ENCODE measurements at regions not wholly inside any gene's neighbourhood (a gene's known extent, or its start where the extent isn't known, plus 50 kb on each side); places are given as distances from the start of the nearest gene placed in this dataset.

DNA sequence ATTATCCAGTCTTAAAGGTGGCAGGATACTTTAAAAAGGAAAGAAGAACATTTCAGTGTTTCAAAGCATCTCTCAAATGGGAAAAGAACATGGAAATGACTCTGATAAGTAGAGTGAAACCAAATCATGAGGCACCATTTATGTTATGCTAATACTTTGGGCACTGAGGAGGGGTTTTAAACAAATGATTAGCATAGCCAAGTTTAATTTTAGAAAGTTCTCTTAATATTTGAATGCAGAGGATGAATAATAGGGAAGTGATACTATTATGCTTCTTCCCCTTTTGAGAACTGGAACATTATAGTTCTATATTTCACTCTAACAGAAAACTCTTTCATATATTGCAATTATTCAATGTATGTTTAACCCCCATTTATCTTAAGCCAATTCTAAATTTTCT lies 1181.9 kb upstream of the PRMT6 start:
- no peak for DNase-seq (ENCODE audit: low spot score, unreplicated experiment)
- no peak overlapping the region for H3K27ac Mint-ChIP-seq
- peaks cover 10% of the 10 kb centered on the region for H3K9me3 Mint-ChIP-seq (ENCODE audit: low read depth)
- no peaks in the 10 kb centered on the region for H3K4me1 Mint-ChIP-seq (ENCODE audit: low read depth)
- no peaks in the 10 kb centered on the region for H3K27me3 Mint-ChIP-seq
- H3K4me3 Mint-ChIP-seq (ENCODE audit: low read depth): no peak overlapping the region
- TF ChIP-seq, protein P1, sequence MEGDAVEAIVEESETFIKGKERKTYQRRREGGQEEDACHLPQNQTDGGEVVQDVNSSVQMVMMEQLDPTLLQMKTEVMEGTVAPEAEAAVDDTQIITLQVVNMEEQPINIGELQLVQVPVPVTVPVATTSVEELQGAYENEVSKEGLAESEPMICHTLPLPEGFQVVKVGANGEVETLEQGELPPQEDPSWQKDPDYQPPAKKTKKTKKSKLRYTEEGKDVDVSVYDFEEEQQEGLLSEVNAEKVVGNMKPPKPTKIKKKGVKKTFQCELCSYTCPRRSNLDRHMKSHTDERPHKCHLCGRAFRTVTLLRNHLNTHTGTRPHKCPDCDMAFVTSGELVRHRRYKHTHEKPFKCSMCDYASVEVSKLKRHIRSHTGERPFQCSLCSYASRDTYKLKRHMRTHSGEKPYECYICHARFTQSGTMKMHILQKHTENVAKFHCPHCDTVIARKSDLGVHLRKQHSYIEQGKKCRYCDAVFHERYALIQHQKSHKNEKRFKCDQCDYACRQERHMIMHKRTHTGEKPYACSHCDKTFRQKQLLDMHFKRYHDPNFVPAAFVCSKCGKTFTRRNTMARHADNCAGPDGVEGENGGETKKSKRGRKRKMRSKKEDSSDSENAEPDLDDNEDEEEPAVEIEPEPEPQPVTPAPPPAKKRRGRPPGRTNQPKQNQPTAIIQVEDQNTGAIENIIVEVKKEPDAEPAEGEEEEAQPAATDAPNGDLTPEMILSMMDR (IDR thresholded peaks at IDR 0.05; ENCODE audit: unreplicated experiment): no peak
- H3K36me3 Mint-ChIP-seq (ENCODE audit: insufficient read depth): no peaks in the 10 kb centered on the region

DNA sequence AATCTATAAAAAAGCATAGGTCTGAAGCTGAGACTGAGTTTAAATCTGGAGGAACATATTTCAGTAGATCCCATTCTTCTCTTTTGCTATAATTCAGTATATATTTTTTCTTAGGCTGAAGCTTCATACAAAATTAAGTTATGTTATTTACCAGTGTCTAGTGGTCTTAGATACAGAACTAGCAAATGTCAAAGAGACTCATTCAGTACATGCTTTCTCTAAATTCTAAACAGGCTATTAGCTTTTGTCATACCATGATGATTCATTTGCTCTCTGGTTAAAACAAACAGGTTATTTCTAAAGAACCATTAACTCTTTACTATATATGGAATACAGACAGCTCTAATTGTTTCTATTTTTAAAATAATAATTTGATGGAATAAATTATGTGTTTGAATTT lies 1170.2 kb upstream of the PRMT6 start:
- no peak for DNase-seq (ENCODE audit: low spot score, unreplicated experiment)

DNA sequence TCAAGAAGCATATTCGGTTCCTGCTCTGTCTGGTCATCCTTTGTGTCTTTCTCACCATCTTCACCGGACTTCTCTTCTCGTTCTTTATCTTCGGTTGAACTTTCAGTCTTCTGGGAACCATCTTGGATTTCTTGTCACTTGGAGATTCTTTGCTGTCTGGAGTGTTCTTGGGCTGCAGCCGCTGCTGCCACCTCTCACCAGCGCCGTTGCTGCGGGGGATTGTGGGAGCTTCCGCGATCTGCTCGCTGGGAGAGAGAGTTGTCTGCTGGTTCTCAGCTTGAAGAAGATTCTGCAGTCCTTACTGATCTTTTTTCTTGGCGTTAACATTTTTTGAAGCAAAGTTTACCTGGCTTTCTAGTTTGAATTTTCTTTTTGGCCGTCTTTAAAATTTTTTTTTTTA lies 1165.2 kb upstream of the PRMT6 start:
- no peak for DNase-seq (ENCODE audit: low spot score, unreplicated experiment)
- H3K27ac Mint-ChIP-seq: no peak overlapping the region
- no peaks in the 10 kb centered on the region for H3K36me3 Mint-ChIP-seq (ENCODE audit: insufficient read depth)
- TF ChIP-seq, protein P1 (IDR thresholded peaks at IDR 0.05; ENCODE audit: unreplicated experiment): no peak
- peaks cover 9% of the 10 kb centered on the region for H3K9me3 Mint-ChIP-seq (ENCODE audit: low read depth)
- H3K4me3 Mint-ChIP-seq (ENCODE audit: low read depth): no peak overlapping the region
- H3K4me1 Mint-ChIP-seq (ENCODE audit: low read depth): no peaks in the 10 kb centered on the region
- H3K27me3 Mint-ChIP-seq: no peaks in the 10 kb centered on the region

More for the DNA sequence above, 1170.2 kb upstream of the PRMT6 start:
- H3K27ac Mint-ChIP-seq: no peak overlapping the region
- H3K4me1 Mint-ChIP-seq (ENCODE audit: low read depth): no peaks in the 10 kb centered on the region
- no peak overlapping the region for H3K4me3 Mint-ChIP-seq (ENCODE audit: low read depth)
- peaks cover 14% of the 10 kb centered on the region for H3K9me3 Mint-ChIP-seq (ENCODE audit: low read depth)
- H3K36me3 Mint-ChIP-seq (ENCODE audit: insufficient read depth): no peaks in the 10 kb centered on the region
- H3K27me3 Mint-ChIP-seq: no peaks in the 10 kb centered on the region
- TF ChIP-seq, protein P1 (IDR thresholded peaks at IDR 0.05; ENCODE audit: unreplicated experiment): no peak

GRCh38 chr1:105894006-105894405 lies 1162.5 kb upstream of the PRMT6 start:
- peaks cover 20% of the 10 kb centered on the region for H3K9me3 Mint-ChIP-seq (ENCODE audit: low read depth)
- no peaks in the 10 kb centered on the region for H3K4me1 Mint-ChIP-seq (ENCODE audit: low read depth)
- H3K36me3 Mint-ChIP-seq (ENCODE audit: insufficient read depth): no peaks in the 10 kb centered on the region
- H3K27me3 Mint-ChIP-seq: no peaks in the 10 kb centered on the region
- H3K27ac Mint-ChIP-seq: no peak overlapping the region
- no peak for DNase-seq (ENCODE audit: low spot score, unreplicated experiment)
- H3K4me3 Mint-ChIP-seq (ENCODE audit: low read depth): no peak overlapping the region
- TF ChIP-seq, protein P1 (IDR thresholded peaks at IDR 0.05; ENCODE audit: unreplicated experiment): no peak

- H3K27ac Mint-ChIP-seq: no peak overlapping the region
- TF ChIP-seq, protein P1 (IDR thresholded peaks at IDR 0.05; ENCODE audit: unreplicated experiment): peak; percentile 10
- no peaks in the 10 kb centered on the region for H3K27me3 Mint-ChIP-seq
- no peaks in the 10 kb centered on the region for H3K36me3 Mint-ChIP-seq (ENCODE audit: insufficient read depth)
- no peak overlapping the region for H3K4me3 Mint-ChIP-seq (ENCODE audit: low read depth)
- no peaks in the 10 kb centered on the region for H3K9me3 Mint-ChIP-seq (ENCODE audit: low read depth)
- DNase-seq (ENCODE audit: low spot score, unreplicated experiment): no peak
- H3K4me1 Mint-ChIP-seq (ENCODE audit: low read depth): no peaks in the 10 kb centered on the region
Measured at GRCh38 chr1:105909811-105910210, 1146.7 kb upstream of the PRMT6 start.

All from progenitor cell of endocrine pancreas (in vitro differentiated cells).